ENCODE measurements at regions not wholly inside any gene's neighbourhood (a gene's known extent, or its start where the extent isn't known, plus 50 kb on each side); places are given as distances from the start of the nearest gene placed in this dataset.
"Not testable (repeated sequence)": the region's sequence is repeated elsewhere in the genome, so short reads cannot be mapped to it uniquely, and the experiment has no call there.

DNA sequence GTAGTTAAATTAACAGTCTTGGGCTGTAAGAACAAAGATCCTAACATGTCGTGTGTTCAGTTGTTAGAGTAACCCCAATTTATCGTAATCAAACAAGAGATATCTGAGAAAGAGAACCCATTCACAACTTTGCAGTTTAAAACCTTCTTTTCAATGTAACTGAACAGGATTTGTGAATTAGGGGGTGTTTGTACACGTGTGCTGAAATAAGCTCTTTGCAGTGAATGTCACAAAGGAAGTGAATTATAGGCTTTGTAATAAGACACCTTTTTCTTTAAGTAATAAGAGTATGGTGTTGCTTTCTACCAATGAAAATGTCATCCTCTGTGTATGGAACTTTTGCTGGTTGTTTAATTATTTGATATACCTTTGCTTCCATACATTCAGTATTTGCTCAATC is 114.0 kb downstream of the ALX1 start:
- no peaks in the 10 kb centered on the region for H3K9me3 ChIP-seq (ENCODE audit: low read length)
- no peak overlapping the region for H3K4me3 ChIP-seq (ENCODE audit: low read length)
- no peaks in the 10 kb centered on the region for H3K36me3 ChIP-seq (ENCODE audit: insufficient read depth, low read length)
- H3K4me1 ChIP-seq (ENCODE audit: insufficient read depth, low read length): no peaks in the 10 kb centered on the region
- no peaks in the 10 kb centered on the region for H3K27me3 ChIP-seq (ENCODE audit: insufficient read depth, low read length)
- H2AFZ ChIP-seq (ENCODE audit: low read depth, low read length): no peak overlapping the region

DNA sequence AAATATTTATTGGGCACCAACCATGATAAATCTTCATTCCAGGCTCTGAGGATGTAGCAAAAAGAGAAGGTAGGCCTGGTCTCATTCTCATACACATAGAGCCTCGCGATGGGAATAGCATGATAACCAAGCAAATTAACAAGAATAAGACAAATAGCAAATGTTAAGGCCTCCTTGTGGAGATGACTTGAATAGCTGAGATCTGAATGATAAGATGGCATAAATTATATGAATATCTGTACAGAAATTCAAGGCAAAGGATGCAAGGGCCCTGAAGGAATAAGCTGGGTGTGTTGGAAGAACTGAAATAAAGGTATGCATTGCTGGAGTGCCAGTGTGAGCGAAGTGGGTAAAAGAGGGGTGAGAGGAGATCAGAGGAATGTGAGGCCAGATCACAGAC is 114.8 kb downstream of the ALX1 start:
- Histone ChIP-seq H3K4me1 (ENCODE audit: insufficient read depth, low read length) (no peaks in the 10 kb centered on the region), H3K36me3 (ENCODE audit: insufficient read depth, low read length) (no peaks in the 10 kb centered on the region), H3K9me3 (ENCODE audit: low read length) (no peaks in the 10 kb centered on the region), H3K4me3 (ENCODE audit: low read length) (no peak overlapping the region), H2AFZ (ENCODE audit: low read depth, low read length) (no peak overlapping the region), H3K27me3 (ENCODE audit: insufficient read depth, low read length) (no peaks in the 10 kb centered on the region)

DNA sequence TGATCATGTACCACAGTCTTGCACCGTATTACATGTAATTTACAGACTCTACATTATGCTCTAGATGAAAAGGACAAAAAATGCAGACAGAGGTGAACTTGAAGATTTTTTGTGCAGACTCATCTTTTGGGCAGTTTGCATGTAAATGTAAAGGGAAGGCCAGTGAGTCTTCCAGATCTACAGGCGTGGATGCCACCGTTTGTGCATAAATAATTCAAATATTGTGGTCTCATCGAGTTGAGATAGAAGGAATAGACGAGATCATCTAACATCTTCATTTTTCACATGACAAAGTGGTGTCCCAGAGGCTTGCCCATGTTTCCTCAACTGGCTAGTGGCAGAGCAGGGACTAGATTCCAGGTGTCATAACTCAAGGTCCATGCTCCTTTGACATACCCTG is 125.2 kb downstream of the ALX1 start:
- H3K27me3 ChIP-seq (ENCODE audit: insufficient read depth, low read length): no peaks in the 10 kb centered on the region
- H3K9me3 ChIP-seq (ENCODE audit: low read length): no peaks in the 10 kb centered on the region
- H2AFZ ChIP-seq (ENCODE audit: low read depth, low read length): no peak overlapping the region
- H3K36me3 ChIP-seq (ENCODE audit: insufficient read depth, low read length): no peaks in the 10 kb centered on the region
- H3K4me3 ChIP-seq (ENCODE audit: low read length): no peak overlapping the region
- H3K4me1 ChIP-seq (ENCODE audit: insufficient read depth, low read length): peaks cover 17% of the 10 kb centered on the region

DNA sequence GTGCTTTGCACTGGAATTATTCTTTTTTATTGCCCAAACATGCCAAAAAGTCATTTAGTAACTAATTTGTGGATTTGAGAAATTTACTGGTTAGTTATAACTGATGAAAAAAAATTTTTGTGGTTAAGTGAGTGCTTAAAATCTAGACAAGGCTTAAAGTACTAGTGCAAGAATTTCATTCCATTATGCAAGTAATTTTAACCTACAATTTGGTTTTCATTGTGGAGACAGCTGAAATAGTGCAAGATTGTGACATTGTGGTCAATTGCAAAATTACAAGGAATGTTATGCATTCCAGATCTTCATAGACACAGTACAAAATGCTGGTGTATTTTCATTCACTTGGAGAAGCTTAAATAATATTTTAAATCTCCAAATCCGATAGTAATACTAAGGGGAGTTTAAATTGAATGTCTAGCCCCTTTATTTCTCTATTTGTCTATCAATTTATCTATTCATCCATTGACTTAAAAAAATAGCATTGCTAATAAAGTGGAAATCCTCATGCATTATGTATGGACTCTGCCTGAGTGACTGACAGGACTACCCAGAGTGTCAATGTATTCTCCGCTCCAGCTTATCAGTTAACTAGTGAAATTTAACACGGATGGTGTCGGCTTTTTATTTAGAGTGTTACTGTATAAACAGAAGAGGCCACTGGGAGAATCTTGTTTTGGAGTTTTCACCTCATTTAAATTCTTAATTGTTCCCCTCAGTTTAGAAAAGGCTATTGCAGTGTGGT is 125.9 kb downstream of the ALX1 start:
- Histone ChIP-seq H3K4me3 (ENCODE audit: low read length) (no peak overlapping the region), H3K36me3 (ENCODE audit: insufficient read depth, low read length) (no peaks in the 10 kb centered on the region), H3K9me3 (ENCODE audit: low read length) (no peaks in the 10 kb centered on the region), H3K27me3 (ENCODE audit: insufficient read depth, low read length) (no peaks in the 10 kb centered on the region), H2AFZ (ENCODE audit: low read depth, low read length) (no peak overlapping the region), H3K4me1 (ENCODE audit: insufficient read depth, low read length) (peaks cover 17% of the 10 kb centered on the region)

DNA sequence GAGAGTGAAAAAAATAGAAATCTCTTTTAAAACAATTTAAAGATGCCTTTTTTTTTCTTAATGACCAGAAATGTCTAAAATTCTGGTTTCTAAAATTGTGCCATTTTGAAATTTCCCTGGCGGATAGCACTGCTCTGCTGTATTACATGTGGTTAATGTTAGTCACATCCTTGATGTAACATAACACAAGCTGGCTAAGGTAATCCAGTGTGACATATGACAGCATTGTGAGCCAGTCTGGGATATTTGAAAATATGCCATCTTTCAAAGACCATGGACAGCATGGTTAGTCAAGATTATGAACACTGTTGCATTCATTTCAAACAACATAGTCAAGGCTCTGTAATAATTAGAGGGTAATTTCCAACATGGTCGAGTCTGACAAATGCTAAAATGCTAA is 133.2 kb downstream of the ALX1 start:
- no peaks in the 10 kb centered on the region for H3K36me3 ChIP-seq (ENCODE audit: insufficient read depth, low read length)
- no peaks in the 10 kb centered on the region for H3K4me1 ChIP-seq (ENCODE audit: insufficient read depth, low read length)
- H2AFZ ChIP-seq (ENCODE audit: low read depth, low read length): no peak overlapping the region
- no peaks in the 10 kb centered on the region for H3K27me3 ChIP-seq (ENCODE audit: insufficient read depth, low read length)
- no peaks in the 10 kb centered on the region for H3K9me3 ChIP-seq (ENCODE audit: low read length)
- H3K4me3 ChIP-seq (ENCODE audit: low read length): no peak overlapping the region

DNA sequence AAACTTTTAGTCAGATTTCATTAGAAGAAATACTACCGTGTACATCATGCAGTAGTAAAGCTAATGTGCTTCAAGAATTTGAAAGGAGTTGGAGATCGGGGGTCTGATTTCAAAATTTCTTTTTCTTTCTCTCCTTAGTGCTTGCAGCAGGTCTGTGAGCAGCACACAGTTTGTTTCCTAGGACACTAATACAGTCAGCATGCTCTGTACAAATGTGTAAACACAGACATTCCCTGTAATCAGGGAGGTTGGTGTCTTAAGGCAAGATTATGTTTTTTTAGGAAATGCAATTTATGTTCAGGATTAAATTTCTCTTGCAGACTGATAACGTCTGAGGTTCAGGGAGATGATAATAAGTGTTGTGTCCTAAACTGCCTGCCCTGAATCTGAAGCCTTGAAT is 142.7 kb downstream of the ALX1 start:
- no peak overlapping the region for H3K4me3 ChIP-seq (ENCODE audit: low read length)
- H3K4me1 ChIP-seq (ENCODE audit: insufficient read depth, low read length): no peaks in the 10 kb centered on the region
- no peaks in the 10 kb centered on the region for H3K9me3 ChIP-seq (ENCODE audit: low read length)
- no peaks in the 10 kb centered on the region for H3K27me3 ChIP-seq (ENCODE audit: insufficient read depth, low read length)
- no peaks in the 10 kb centered on the region for H3K36me3 ChIP-seq (ENCODE audit: insufficient read depth, low read length)
- H2AFZ ChIP-seq (ENCODE audit: low read depth, low read length): no peak overlapping the region

DNA sequence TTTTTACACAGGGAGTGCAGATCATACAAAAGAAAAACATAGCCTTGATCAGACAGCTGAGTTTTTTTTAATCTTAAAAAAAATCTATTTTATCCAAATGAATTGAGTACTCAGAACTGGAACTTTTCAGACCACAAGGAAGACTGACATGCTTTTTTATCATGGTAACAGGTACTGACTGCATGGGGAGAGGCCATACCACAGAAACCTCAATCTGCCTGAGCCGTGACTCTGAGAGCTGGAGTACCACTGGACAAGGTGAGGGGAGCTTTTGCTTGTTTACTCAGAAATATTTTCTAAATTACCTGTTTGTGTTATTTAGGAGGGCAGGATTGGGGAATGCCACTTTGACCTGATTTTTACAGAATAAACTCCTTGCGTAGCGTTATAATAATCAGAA is 143.9 kb downstream of the ALX1 start:
- no peak overlapping the region for H2AFZ ChIP-seq (ENCODE audit: low read depth, low read length)
- H3K27me3 ChIP-seq (ENCODE audit: insufficient read depth, low read length): no peaks in the 10 kb centered on the region
- no peaks in the 10 kb centered on the region for H3K4me1 ChIP-seq (ENCODE audit: insufficient read depth, low read length)
- H3K4me3 ChIP-seq (ENCODE audit: low read length): no peak overlapping the region
- no peaks in the 10 kb centered on the region for H3K9me3 ChIP-seq (ENCODE audit: low read length)
- no peaks in the 10 kb centered on the region for H3K36me3 ChIP-seq (ENCODE audit: insufficient read depth, low read length)

DNA sequence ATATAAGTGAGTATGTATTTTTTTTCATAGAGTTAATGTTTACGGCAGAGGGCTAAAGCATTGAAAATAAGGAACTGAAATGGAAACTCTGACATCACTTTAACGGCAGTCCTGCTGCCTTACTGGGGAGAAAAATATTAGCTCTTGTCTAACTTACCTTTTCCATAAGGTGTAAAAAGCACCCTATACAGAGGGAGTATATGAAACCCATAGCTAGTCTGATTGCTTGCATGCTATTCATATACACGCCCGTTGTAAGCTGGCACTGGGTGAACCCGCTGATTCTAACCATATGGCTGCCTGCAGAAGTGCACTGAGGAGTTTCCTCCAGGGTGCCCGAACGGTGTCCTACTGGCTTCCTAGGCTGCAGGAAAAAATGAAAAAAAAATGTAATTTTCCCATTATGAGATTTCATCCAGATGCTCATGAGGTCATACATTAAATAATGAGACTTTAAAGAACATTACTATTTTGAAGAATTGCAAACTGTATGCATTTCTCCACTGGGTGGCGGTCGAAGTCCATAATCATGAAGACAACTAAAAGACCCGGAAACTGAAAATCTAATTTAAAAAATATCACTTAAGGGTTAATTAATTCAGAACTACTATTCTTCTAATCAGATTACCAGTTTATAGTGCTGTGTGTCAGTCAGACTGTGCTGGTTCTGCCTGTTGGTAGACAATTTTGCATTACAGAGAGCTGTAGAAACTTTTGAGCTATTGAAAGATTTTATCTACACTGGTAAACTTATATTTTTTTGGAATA is 144.7 kb downstream of the ALX1 start:
- H3K27me3 ChIP-seq (ENCODE audit: insufficient read depth, low read length): no peaks in the 10 kb centered on the region

DNA sequence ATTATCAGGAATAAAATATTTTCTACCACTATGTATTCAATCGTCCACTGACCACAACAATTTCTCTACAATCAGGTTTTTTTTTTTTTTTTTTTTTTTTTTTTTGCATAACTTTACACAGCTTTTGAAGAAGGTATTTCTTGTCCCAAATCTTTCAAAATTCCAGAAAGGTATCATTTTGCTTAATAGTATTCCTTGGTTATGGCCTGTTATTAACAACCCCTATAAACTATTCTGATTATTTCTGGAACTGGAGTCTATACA is 145.3 kb downstream of the ALX1 start:
- H3K4me3 ChIP-seq (ENCODE audit: low read length): no peak overlapping the region
- H3K36me3 ChIP-seq (ENCODE audit: insufficient read depth, low read length): no peaks in the 10 kb centered on the region
- H3K9me3 ChIP-seq (ENCODE audit: low read length): no peaks in the 10 kb centered on the region
- H3K27me3 ChIP-seq (ENCODE audit: insufficient read depth, low read length): no peaks in the 10 kb centered on the region
- H3K4me1 ChIP-seq (ENCODE audit: insufficient read depth, low read length): no peaks in the 10 kb centered on the region
- H2AFZ ChIP-seq (ENCODE audit: low read depth, low read length): no peak overlapping the region

More for the DNA sequence above, 144.7 kb downstream of the ALX1 start:
- no peaks in the 10 kb centered on the region for H3K36me3 ChIP-seq (ENCODE audit: insufficient read depth, low read length)
- H3K4me1 ChIP-seq (ENCODE audit: insufficient read depth, low read length): no peaks in the 10 kb centered on the region
- H3K9me3 ChIP-seq (ENCODE audit: low read length): no peaks in the 10 kb centered on the region
- no peak overlapping the region for H2AFZ ChIP-seq (ENCODE audit: low read depth, low read length)
- no peak overlapping the region for H3K4me3 ChIP-seq (ENCODE audit: low read length)

DNA sequence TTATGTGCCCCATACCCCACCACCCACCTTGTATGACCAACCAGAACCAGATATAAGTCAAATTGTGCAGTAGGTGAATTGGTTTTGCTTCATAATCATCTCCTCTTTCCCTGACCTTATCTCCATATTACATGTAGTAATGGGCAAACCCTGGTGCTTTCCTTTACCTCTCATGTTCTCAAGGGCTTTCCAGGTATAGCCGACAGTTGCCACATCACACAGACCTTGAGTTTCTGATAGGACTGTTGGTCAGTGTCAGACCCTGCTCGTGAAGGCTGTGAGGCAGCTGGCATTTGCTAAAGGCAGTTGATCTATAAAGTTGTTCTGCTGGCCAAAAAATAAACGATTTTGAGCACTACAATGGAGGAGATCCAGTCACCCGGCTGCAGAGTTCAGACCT is 145.9 kb downstream of the ALX1 start:
- H3K36me3 ChIP-seq (ENCODE audit: insufficient read depth, low read length): no peaks in the 10 kb centered on the region
- no peak overlapping the region for H3K4me3 ChIP-seq (ENCODE audit: low read length)
- no peaks in the 10 kb centered on the region for H3K27me3 ChIP-seq (ENCODE audit: insufficient read depth, low read length)
- no peak overlapping the region for H2AFZ ChIP-seq (ENCODE audit: low read depth, low read length)
- H3K4me1 ChIP-seq (ENCODE audit: insufficient read depth, low read length): no peaks in the 10 kb centered on the region
- H3K9me3 ChIP-seq (ENCODE audit: low read length): no peaks in the 10 kb centered on the region

DNA sequence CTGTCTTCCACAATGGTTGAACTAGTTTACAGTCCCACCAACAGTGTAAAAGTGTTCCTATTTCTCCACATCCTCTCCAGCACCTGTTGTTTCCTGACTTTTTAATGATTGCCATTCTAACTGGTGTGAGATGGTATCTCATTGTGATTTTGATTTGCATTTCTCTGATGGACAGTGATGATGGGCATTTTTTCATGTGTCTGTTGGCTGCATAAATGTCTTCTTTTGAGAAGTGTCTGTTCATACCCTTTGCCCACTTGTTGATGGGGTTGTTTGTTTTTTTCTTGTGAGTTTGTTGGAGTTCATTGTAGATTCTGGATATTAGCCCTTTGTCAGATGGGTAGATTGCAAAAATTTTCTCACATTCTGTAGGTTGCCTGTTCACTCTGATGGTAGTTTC is 153.1 kb downstream of the ALX1 start:
- H3K9me3 ChIP-seq (ENCODE audit: low read length); H2AFZ ChIP-seq (ENCODE audit: low read depth, low read length); H3K27me3 ChIP-seq (ENCODE audit: insufficient read depth, low read length); H3K4me3 ChIP-seq (ENCODE audit: low read length); H3K36me3 ChIP-seq (ENCODE audit: insufficient read depth, low read length); H3K4me1 ChIP-seq (ENCODE audit: insufficient read depth, low read length): not testable (repeated sequence)

DNA sequence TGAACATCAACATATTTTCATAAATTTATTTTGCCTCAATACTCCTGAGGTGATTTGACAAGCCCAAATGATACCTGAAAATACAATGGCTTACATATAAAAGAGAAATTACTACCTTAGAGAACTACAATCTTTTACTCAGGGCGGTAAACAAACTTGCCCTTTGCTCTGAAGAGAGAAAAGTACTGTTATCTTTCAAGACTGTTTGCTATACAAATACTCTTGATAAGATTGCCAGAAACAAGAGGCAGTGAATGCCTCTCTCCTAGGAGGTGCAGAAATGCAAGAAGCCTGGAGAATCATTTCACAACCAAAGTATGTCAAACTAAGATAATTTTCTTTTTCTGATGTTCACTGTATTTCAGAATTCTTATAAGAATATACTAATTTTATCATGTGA is 160.3 kb downstream of the ALX1 start:
- H3K27me3 ChIP-seq (ENCODE audit: insufficient read depth, low read length): no peaks in the 10 kb centered on the region
- no peaks in the 10 kb centered on the region for H3K9me3 ChIP-seq (ENCODE audit: low read length)
- no peak overlapping the region for H2AFZ ChIP-seq (ENCODE audit: low read depth, low read length)
- no peaks in the 10 kb centered on the region for H3K36me3 ChIP-seq (ENCODE audit: insufficient read depth, low read length)
- no peaks in the 10 kb centered on the region for H3K4me1 ChIP-seq (ENCODE audit: insufficient read depth, low read length)
- no peak overlapping the region for H3K4me3 ChIP-seq (ENCODE audit: low read length)

DNA sequence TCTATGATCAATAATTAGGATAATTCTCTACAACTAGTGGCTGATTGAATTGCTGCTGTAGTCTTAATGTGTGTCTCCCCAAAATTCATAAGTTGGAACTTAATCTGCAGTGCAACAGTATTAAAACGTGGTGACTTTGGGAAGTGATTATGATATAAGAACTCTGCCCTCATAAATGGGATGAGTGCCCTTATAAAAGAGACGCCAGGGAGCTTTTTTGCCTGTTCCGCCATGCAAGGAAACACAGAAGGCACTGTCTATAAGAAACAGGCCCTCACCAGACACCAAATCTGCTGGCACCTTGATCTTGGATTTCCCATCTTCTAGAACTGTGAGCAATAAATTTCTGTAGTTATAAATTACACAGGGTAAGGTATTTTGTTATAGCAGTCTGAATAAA is 161.0 kb downstream of the ALX1 start:
- no peaks in the 10 kb centered on the region for H3K36me3 ChIP-seq (ENCODE audit: insufficient read depth, low read length)
- H2AFZ ChIP-seq (ENCODE audit: low read depth, low read length): no peak overlapping the region
- no peaks in the 10 kb centered on the region for H3K4me1 ChIP-seq (ENCODE audit: insufficient read depth, low read length)
- H3K9me3 ChIP-seq (ENCODE audit: low read length): no peaks in the 10 kb centered on the region
- H3K27me3 ChIP-seq (ENCODE audit: insufficient read depth, low read length): no peaks in the 10 kb centered on the region
- no peak overlapping the region for H3K4me3 ChIP-seq (ENCODE audit: low read length)

DNA sequence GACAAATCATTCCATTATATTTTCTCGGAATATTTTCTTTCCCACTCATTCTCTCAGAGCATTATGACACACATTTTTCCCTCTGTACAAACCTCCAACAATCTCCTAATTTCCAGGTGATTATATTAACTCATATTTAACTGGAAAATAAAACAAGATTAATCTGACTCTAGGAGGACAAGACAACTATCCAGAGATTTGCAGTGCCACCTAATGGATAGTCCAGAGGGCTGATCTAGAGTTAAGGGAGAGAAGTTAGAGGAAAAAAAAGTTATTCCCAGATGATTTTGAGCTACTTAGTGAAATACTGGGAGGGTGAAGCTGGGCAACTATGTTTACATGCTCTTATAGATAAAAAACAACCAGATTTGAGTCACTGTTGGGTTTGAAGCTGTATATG is 161.7 kb downstream of the ALX1 start:
- H3K4me3 ChIP-seq (ENCODE audit: low read length): no peak overlapping the region

More for the DNA sequence above, 161.7 kb downstream of the ALX1 start:
- no peaks in the 10 kb centered on the region for H3K9me3 ChIP-seq (ENCODE audit: low read length)
- H3K27me3 ChIP-seq (ENCODE audit: insufficient read depth, low read length): no peaks in the 10 kb centered on the region
- H3K4me1 ChIP-seq (ENCODE audit: insufficient read depth, low read length): no peaks in the 10 kb centered on the region
- no peaks in the 10 kb centered on the region for H3K36me3 ChIP-seq (ENCODE audit: insufficient read depth, low read length)
- no peak overlapping the region for H2AFZ ChIP-seq (ENCODE audit: low read depth, low read length)
